RKO (cell line): ENCODE measurements at regions not wholly inside any gene's neighbourhood (a gene's known extent, or its start where the extent isn't known, plus 50 kb on each side); places are given as distances from the start of the nearest gene placed in this dataset.
"Not testable (repeated sequence)": the region's sequence is repeated elsewhere in the genome, so short reads cannot be mapped to it uniquely, and the experiment has no call there.

Source experiments
- DNase-seq: peaks from one replicate; pipeline ENCODE4 v3.0.0-alpha.2; 2016; ENCODE audit warnings: low spot score

- no peak for DNase-seq
These were observed 67.4 kb downstream of the SNTN start for GRCh38 chr3:63719796-63720445.

GRCh38 chr3:63720951-63721350 is 68.5 kb downstream of the SNTN start:
- DNase-seq = not testable (repeated sequence)

GRCh38 chr3:63724987-63725386 is 72.5 kb downstream of the SNTN start:
- no peak for DNase-seq

- DNase-seq = no peak
These were observed 74.2 kb downstream of the SNTN start for GRCh38 chr3:63726656-63727055.

- no peak for DNase-seq
These were observed 74.8 kb downstream of the SNTN start for GRCh38 chr3:63727233-63727632.

GRCh38 chr3:63731866-63732265 is 79.4 kb downstream of the SNTN start:
- DNase-seq = no peak

GRCh38 chr3:63733278-63733677 is 80.8 kb downstream of the SNTN start:
- not testable (repeated sequence) for DNase-seq

GRCh38 chr3:63734632-63735031 is 82.2 kb downstream of the SNTN start:
- not testable (repeated sequence) for DNase-seq

- DNase-seq = not testable (repeated sequence)
These were observed 82.3 kb upstream of the C3orf49 start for GRCh38 chr3:63736757-63737156.

- DNase-seq = not testable (repeated sequence)
These were observed 80.5 kb upstream of the C3orf49 start for GRCh38 chr3:63738577-63738976.

GRCh38 chr3:63739474-63739873 is 79.6 kb upstream of the C3orf49 start:
- no peak for DNase-seq

- DNase-seq = no peak
These were observed 79.0 kb upstream of the C3orf49 start for GRCh38 chr3:63740116-63740515.

GRCh38 chr3:63744693-63745092 is 74.4 kb upstream of the C3orf49 start:
- not testable (repeated sequence) for DNase-seq

- DNase-seq = no peak
These were observed 73.3 kb upstream of the C3orf49 start for GRCh38 chr3:63745757-63746156.

- DNase-seq = no peak
These were observed 72.9 kb upstream of the C3orf49 start for GRCh38 chr3:63746211-63746610.

- DNase-seq = no peak
These were observed 67.6 kb upstream of the C3orf49 start for GRCh38 chr3:63751459-63751858.

GRCh38 chr3:63753567-63753966 is 65.5 kb upstream of the C3orf49 start:
- peak; percentile 46 for DNase-seq

GRCh38 chr3:63753995-63754394 is 65.1 kb upstream of the C3orf49 start:
- no peak for DNase-seq

- no peak for DNase-seq
These were observed 56.9 kb upstream of the C3orf49 start for GRCh38 chr3:63762180-63762579.

- peak; percentile 40 for DNase-seq
These were observed 56.1 kb upstream of the C3orf49 start for GRCh38 chr3:63762934-63763550.

- no peak for DNase-seq
These were observed 54.6 kb upstream of the C3orf49 start for GRCh38 chr3:63764511-63764910.

- no peak for DNase-seq
These were observed 52.8 kb upstream of the C3orf49 start for GRCh38 chr3:63766261-63766660.

- DNase-seq = no peak
These were observed 50.7 kb upstream of the C3orf49 start for GRCh38 chr3:63768386-63768785.

GRCh38 chr3:63768888-63769287 is 50.2 kb upstream of the C3orf49 start:
- DNase-seq = no peak
